ENCODE measurements at regions not wholly inside any gene's neighbourhood (a gene's known extent, or its start where the extent isn't known, plus 50 kb on each side); places are given as distances from the start of the nearest gene placed in this dataset.

DNA sequence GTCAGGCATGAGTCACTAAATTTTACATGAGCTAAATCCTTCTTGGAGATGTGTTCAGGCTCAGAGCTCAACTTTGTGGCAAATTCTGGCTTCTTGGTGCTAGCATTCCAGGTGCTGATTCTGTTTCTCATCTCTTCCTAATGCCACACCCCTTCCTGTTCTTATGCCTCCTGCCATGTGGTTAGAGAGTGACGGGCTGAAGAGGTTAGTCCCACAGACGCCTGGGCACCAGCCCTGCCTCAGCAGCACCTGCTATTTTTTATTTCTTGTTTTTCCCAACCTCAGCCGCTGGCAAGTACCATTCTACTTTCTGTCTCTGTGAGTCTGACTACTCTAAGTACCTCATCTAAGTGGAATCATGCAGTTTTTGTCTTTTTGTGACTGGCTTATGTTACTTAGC lies 329.5 kb downstream of the KCNRG start:
- POLR2A ChIA-PET (ENCODE audit: low non-redundant PET): no interaction called here
- CTCF ChIA-PET: no interaction called here
- no TSS peak for BruUV-seq (replicated peaks)
- H3K4me3 ChIP-seq (ENCODE audit: low read depth, low read length, poor library complexity, severe bottlenecking): no peak overlapping the region
- no peak overlapping the region for H3K27ac ChIP-seq (ENCODE audit: low read depth, low read length, poor library complexity, severe bottlenecking)
- H3K36me3 ChIP-seq (ENCODE audit: insufficient read depth, low read length, poor library complexity, severe bottlenecking): no peaks in the 10 kb centered on the region
- H3K27me3 ChIP-seq (replicated peaks; ENCODE audit: insufficient read depth, low read depth, low read length, poor library complexity): peaks cover 10% of the 10 kb centered on the region
- no peaks in the 10 kb centered on the region for H3K4me1 ChIP-seq (ENCODE audit: insufficient read depth, low read length, poor library complexity, severe bottlenecking)
- no peak for TF ChIP-seq CTCF (conservative IDR thresholded peaks at IDR 0.05; ENCODE audit: low read depth, low read length)
- no peak for TF ChIP-seq EZH2 (IDR thresholded peaks at IDR 0.05; ENCODE audit: borderline replicate concordance, low read depth, low read length, poor library complexity, severe bottlenecking)
- intact Hi-C loops (cut with micrococcal nuclease; ENCODE audit: unreplicated experiment): no loop called here
- no peaks in the 10 kb centered on the region for H3K9me3 ChIP-seq (ENCODE audit: low read depth, low read length, poor library complexity, severe bottlenecking)
- no peak for DNase-seq (ENCODE audit: low spot score)

- ChIA-PET CTCF (no interaction called here), POLR2A (ENCODE audit: low non-redundant PET) (no interaction called here)
- TF ChIP-seq EZH2 (IDR thresholded peaks at IDR 0.05; ENCODE audit: borderline replicate concordance, low read depth, low read length, poor library complexity, severe bottlenecking) (no peak), CTCF (conservative IDR thresholded peaks at IDR 0.05; ENCODE audit: low read depth, low read length) (no peak)
- Histone ChIP-seq H3K9me3 (ENCODE audit: low read depth, low read length, poor library complexity, severe bottlenecking) (no peaks in the 10 kb centered on the region), H3K36me3 (ENCODE audit: insufficient read depth, low read length, poor library complexity, severe bottlenecking) (no peaks in the 10 kb centered on the region), H3K27me3 (replicated peaks; ENCODE audit: insufficient read depth, low read depth, low read length, poor library complexity) (peaks cover 10% of the 10 kb centered on the region), H3K27ac (ENCODE audit: low read depth, low read length, poor library complexity, severe bottlenecking) (no peak overlapping the region), H3K4me3 (ENCODE audit: low read depth, low read length, poor library complexity, severe bottlenecking) (no peak overlapping the region), H3K4me1 (ENCODE audit: insufficient read depth, low read length, poor library complexity, severe bottlenecking) (no peaks in the 10 kb centered on the region)
- BruUV-seq (replicated peaks): no TSS peak
- intact Hi-C loops (cut with micrococcal nuclease; ENCODE audit: unreplicated experiment): no loop called here
- no peak for DNase-seq (ENCODE audit: low spot score)
Observed at GRCh38 chr13:50345804-50346203, 330.6 kb downstream of the KCNRG start.

DNA sequence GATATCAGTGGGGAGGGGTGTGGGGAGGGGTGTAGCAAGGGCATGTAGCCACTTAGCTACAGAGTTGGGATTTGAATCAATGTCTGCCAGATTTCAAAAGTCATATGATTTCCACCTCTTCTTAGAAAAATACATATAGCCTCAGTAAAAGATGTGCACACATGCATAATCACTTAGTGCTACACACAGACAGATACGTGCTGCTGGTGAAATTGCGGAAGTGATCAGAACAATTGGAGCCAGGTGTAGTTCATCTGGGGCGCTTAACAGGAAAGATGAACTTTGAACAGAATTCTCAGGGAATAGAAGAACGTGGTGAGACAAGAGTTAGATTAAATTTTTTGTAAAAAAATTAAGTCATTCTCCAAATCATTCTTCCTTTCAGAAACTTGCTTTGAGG lies 333.1 kb downstream of the KCNRG start:
- no peaks in the 10 kb centered on the region for H3K4me1 ChIP-seq (ENCODE audit: insufficient read depth, low read length, poor library complexity, severe bottlenecking)
- intact Hi-C loops (cut with micrococcal nuclease; ENCODE audit: unreplicated experiment): no loop called here
- H3K27me3 ChIP-seq (replicated peaks; ENCODE audit: insufficient read depth, low read depth, low read length, poor library complexity): peaks cover 10% of the 10 kb centered on the region
- no TSS peak for BruUV-seq (replicated peaks)
- H3K4me3 ChIP-seq (ENCODE audit: low read depth, low read length, poor library complexity, severe bottlenecking): no peak overlapping the region
- POLR2A ChIA-PET (ENCODE audit: low non-redundant PET): no interaction called here
- H3K27ac ChIP-seq (ENCODE audit: low read depth, low read length, poor library complexity, severe bottlenecking): no peak overlapping the region
- no peak for TF ChIP-seq EZH2 (IDR thresholded peaks at IDR 0.05; ENCODE audit: borderline replicate concordance, low read depth, low read length, poor library complexity, severe bottlenecking)
- TF ChIP-seq CTCF (conservative IDR thresholded peaks at IDR 0.05; ENCODE audit: low read depth, low read length): no peak
- no peaks in the 10 kb centered on the region for H3K36me3 ChIP-seq (ENCODE audit: insufficient read depth, low read length, poor library complexity, severe bottlenecking)
- DNase-seq (ENCODE audit: low spot score): no peak
- no peaks in the 10 kb centered on the region for H3K9me3 ChIP-seq (ENCODE audit: low read depth, low read length, poor library complexity, severe bottlenecking)
- CTCF ChIA-PET: no interaction called here
